ENCODE measurements at regions not wholly inside any gene's neighbourhood (a gene's known extent, or its start where the extent isn't known, plus 50 kb on each side); places are given as distances from the start of the nearest gene placed in this dataset.
"Not testable (repeated sequence)": the region's sequence is repeated elsewhere in the genome, so short reads cannot be mapped to it uniquely, and the experiment has no call there.

DNA sequence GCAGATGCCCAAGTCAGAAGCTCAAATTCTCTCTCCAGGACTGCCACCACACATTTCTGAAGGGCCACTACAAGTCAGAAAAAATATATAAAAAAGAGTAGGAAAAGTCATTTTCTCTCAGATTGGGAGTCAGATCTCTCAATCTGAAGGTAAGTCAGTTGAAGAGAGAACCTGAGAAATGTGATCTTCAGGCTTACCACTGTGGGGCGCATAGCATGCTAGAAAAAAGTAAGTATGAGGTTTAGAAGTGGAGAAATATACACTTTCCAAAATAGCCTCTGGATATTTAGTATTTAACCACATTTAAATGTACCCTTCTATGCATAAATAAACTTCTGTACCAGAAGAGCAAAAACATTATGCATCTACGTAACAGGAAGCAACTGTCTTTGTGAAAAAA is 800.7 kb upstream of the CTNND2 start:
- DNase-seq = no peak

DNA sequence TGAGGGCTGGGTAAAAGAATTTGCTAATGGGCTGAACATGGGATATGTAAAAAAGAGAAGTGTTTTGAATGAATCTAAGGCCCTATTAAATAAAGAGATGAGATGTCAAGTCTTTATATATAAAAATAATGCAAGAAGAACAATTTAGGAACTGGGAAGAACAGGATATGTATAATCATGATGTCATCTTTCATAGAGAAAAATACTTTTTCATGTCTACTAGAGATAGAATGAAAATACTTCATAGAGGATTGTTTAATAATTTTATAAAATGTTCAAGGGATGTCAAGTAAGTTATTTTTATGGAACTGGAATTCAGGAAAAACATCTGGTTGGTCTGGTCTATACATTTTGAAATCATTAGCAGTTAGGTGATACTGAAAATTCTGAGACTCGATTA is 799.0 kb upstream of the CTNND2 start:
- DNase-seq = no peak

- no peak for DNase-seq
These were observed 791.4 kb upstream of the CTNND2 start for GRCh38 chr5:12695651-12696050.

DNA sequence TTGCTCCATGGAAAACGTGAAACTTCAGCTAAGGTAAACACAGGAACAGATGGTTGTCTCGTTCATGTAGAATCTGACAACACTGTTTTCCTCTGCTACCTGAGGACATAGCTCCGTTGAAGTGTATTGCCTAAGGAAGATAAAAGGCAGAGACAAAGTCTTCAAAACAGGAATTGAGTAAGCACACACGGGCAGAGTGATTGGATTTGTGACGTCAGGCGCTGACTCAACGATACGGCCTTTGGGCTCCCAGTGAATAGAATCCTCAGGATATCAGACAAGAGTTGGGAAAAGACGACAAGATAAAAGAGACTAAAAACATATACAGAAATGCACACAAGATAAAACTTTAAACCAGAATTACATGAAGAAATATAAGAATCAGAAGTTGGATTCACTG is 787.1 kb upstream of the CTNND2 start:
- DNase-seq = no peak

GRCh38 chr5:12690361-12690760 is 786.1 kb upstream of the CTNND2 start:
- DNase-seq = no peak

GRCh38 chr5:12683249-12683648 is 779.0 kb upstream of the CTNND2 start:
- no peak for DNase-seq

DNA sequence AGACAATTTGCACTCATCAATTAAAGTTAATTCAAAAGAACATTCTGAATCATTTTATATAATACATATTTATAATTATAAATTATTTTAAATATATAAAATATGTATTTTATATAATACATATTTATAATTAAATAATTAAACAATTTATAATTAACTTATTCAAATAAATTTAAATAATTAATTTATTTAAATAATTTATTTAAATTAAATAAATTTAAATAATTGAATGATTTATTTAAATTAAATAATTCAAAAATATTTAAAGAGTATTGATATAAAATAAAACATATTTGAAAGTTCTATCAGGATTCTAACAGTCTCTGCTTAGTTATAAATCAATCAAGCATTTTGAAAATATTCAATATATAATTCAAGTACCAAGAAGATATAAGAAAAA is 775.5 kb upstream of the CTNND2 start:
- DNase-seq = no peak

- DNase-seq = no peak
These were observed 771.7 kb upstream of the CTNND2 start for GRCh38 chr5:12675959-12676358.

DNA sequence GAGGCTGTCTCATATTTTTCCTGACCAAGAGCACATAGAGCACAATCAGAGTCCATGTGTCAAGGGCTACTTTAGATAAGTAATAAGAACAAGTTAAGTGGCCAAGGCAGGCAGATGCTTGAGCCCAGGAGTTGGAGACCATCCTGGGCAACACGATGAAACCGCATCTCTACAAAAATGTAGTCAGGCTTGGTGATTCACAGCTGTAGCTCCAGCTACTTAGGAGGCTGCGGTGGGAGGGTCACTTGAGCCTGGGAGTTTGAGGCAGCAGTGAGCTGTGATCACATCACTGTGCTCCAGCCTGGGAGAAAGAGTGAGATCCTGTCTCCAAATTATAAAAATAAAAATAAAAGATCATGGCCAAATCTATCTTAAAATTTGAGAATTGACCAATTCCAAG is 767.9 kb upstream of the CTNND2 start:
- DNase-seq = no peak

GRCh38 chr5:12669326-12669725 is 765.1 kb upstream of the CTNND2 start:
- no peak for DNase-seq

GRCh38 chr5:12668564-12668963 is 764.3 kb upstream of the CTNND2 start:
- no peak for DNase-seq

DNA sequence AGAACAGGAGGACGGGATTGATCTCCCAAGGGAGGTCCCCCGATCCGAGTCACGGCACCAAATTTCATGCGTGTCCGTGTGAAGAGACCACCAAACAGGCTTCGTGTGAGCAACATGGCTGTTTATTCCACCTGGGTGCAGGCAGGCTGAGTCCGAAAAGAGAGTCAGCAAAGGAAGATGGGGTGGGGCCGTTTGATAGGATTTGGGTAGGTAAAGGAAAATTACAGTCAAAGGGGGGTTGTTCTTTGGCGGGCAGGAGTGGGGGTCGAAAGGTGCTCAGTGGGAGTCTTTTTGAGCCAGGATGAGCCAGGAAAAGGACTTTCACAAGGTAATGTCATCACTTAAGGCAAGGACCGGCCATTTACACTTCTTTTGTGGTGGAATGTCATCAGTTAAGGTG is 763.6 kb upstream of the CTNND2 start:
- DNase-seq = not testable (repeated sequence)

- DNase-seq = not testable (repeated sequence)
These were observed 761.5 kb upstream of the CTNND2 start for GRCh38 chr5:12665772-12666171.

DNA sequence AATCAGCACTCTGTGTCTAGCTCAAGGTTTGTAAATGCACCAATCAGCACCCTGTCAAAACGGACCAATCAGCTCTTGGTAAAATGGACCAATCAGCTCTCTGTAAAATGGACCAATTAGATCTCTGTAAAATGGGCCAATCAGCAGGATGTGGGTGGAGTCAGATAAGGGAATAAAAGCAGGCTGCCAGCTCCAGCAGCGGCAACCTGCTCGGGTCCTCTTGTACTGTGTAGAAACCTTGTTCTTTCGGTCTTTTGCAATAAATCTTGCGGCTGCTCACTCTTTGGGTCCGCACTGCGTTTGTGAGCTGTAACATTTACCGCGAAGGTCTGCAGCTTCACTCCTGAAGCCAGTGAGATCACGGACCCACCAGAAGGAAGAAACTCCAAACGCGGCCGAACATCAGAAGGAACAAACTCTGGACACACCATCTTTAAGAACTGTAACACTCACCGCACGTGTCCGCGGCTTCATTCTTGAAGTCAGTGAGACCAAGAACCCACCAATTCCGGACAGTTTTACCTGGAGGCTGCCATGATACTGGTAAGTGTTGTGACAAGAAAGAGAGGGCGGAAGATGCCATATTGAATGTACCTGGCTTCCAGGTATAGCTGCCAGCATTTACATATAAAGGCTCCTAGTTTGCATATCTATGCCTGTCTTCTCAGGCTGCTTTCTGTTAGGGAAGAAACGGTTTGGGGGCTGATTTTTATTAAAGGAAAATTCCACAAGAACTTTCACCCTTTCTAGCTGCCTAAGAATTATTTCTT is 758.5 kb upstream of the CTNND2 start:
- DNase-seq = no peak

GRCh38 chr5:12661617-12662370 is 757.5 kb upstream of the CTNND2 start:
- DNase-seq = no peak

DNA sequence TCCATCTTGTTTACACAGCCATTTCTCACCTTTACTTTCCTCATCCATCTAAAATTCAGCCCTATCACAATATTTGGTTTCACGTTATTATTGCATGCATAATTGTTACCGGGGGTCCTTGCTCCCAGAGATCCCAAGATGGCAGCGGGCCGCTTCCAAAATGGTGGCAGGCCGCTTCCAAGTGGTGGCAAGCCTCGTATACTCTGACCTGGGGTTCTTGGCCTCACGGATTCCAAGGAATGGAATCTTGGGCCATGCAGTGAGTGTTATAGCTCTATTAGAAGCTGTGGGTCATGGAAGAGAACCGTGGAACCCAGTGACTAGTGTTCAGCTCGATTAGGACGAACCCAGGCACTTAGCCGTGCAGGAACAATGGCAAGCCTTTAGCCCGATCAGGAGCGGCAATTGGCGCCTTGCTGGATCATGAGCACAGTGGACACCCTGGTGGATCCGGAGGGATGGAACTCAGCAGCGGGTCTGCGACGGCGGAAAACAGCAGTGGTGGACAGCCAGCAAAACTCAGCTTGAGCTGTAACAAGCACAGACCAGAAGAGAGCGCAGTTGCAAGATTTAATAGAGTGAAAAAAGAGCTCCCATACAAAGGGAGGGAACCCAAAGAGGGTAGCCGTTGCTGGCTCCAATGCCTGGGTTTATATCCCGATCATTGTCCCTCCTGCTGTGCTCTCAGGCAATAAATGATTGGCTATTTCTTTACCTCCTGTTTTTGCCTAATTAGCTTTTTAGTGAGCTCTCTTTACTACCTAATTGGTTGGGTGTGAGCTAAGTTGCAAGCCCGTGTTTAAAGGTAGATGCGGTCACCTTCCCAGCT is 756.2 kb upstream of the CTNND2 start:
- not testable (repeated sequence) for DNase-seq

- DNase-seq = no peak
These were observed 755.4 kb upstream of the CTNND2 start for GRCh38 chr5:12659686-12660085.

GRCh38 chr5:12658871-12659446 is 754.7 kb upstream of the CTNND2 start:
- DNase-seq = no peak

- not testable (repeated sequence) for DNase-seq
These were observed 753.7 kb upstream of the CTNND2 start for GRCh38 chr5:12657914-12658474.

DNA sequence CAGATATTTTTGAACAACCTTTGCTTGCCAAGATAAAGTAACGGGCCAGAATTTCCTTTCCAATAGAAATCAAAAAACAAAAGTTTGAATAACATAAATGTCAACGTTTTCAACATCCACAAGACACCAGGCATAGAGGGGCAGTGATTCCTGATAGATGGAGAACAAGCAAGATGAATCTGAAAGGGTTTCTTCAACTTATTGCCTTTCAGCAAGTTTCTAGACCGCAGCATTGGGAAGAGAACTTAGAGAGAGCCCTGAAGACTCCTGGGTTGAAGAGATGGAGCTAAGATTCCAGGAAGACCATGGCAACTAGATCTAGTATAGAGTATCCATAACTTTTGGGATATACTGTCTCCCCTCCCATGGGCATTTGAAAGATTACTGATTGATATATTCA is 751.4 kb upstream of the CTNND2 start:
- DNase-seq = no peak

GRCh38 chr5:12652201-12652600 is 748.0 kb upstream of the CTNND2 start:
- peak; percentile 62 for DNase-seq

GRCh38 chr5:12648558-12648957 is 744.3 kb upstream of the CTNND2 start:
- no peak for DNase-seq

DNA sequence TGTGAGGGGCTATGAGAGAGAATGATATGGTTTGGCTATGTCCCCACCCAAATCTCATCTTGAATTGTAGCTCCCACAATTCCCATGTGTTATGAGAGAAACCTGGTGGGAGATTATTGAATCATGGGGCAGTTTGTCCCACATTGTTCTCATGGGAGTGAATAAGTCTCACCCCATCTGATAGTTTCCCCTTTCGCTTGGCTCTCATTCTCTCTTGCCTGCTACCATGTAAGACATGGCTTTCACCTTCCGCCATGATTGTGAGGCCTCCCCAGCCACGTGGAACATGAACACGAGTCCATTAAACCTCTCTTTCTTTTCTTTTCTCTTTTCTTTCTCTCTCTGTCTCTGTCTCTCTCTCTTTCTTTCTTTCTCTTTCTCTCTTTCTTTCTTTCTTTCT is 743.4 kb upstream of the CTNND2 start:
- no peak for DNase-seq
